Type B pancreatic cell (in vitro differentiated cells): ENCODE measurements at regions not wholly inside any gene's neighbourhood (a gene's known extent, or its start where the extent isn't known, plus 50 kb on each side); places are given as distances from the start of the nearest gene placed in this dataset.

ENCODE experiments used
- DNase-seq: peaks from one replicate; pipeline ENCODE4 v3.0.0; 2021; ENCODE audit warnings: mixed read lengths; ENCODE audit not compliant: unreplicated experiment; ENCODE audit errors: extremely low spot score
- H3K27ac Mint-ChIP-seq: 2 replicates; pipeline ENCODE4 v1.8.0; 2021; ENCODE audit warnings: mild to moderate bottlenecking, mixed read lengths
- H3K27me3 Mint-ChIP-seq: 2 replicates; pipeline ENCODE4 v1.8.0; 2021; ENCODE audit warnings: mixed read lengths
- H3K36me3 Mint-ChIP-seq: 2 replicates; pipeline ENCODE4 v1.8.0; 2021; ENCODE audit warnings: mixed read lengths
- H3K4me1 Mint-ChIP-seq: one replicate; pipeline ENCODE4 v1.8.0; 2021; ENCODE audit warnings: mixed read lengths; ENCODE audit not compliant: unreplicated experiment
- H3K4me3 Mint-ChIP-seq: 2 replicates; pipeline ENCODE4 v1.8.0; 2021; ENCODE audit warnings: mild to moderate bottlenecking, mixed read lengths
- H3K9me3 Mint-ChIP-seq: 2 replicates; pipeline ENCODE4 v1.8.0; 2021; ENCODE audit warnings: mixed read lengths
- TF ChIP-seq, protein P1 (sequence below): fragments of 200-600 bp; sonication (generic); conservative IDR thresholded peaks from 2 replicates; pipeline ENCODE4 v1.5.0; 2021; ENCODE audit warnings: antibody characterized with exemption, mild to moderate bottlenecking

DNA sequence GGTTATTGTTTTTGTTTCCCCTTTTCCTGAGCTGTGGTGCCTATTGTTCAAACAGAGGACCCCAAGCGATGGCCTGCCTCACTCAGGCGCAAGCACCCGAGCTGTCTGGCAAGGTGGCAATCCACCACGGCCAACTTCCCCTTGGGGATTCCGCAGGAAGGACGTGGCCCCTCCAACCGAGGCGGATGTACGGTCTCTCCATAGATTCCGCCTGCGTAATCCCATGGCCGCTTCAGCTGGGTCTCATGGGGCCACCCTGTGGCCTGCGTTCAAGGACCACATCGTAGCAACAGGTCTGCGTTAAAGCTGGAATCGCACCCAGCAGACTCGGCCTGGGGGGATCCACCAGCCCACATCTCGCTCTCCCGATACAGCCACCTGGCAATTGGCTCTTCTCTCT lies 79.9 kb downstream of the CEBPB start:
- Mint-ChIP-seq H3K4me1 (peaks cover 5% of the 10 kb centered on the region), H3K4me3 (no peak overlapping the region), H3K36me3 (no peaks in the 10 kb centered on the region), H3K27ac (no peak overlapping the region), H3K27me3 (no peaks in the 10 kb centered on the region), H3K9me3 (no peaks in the 10 kb centered on the region)
- TF ChIP-seq, protein P1, sequence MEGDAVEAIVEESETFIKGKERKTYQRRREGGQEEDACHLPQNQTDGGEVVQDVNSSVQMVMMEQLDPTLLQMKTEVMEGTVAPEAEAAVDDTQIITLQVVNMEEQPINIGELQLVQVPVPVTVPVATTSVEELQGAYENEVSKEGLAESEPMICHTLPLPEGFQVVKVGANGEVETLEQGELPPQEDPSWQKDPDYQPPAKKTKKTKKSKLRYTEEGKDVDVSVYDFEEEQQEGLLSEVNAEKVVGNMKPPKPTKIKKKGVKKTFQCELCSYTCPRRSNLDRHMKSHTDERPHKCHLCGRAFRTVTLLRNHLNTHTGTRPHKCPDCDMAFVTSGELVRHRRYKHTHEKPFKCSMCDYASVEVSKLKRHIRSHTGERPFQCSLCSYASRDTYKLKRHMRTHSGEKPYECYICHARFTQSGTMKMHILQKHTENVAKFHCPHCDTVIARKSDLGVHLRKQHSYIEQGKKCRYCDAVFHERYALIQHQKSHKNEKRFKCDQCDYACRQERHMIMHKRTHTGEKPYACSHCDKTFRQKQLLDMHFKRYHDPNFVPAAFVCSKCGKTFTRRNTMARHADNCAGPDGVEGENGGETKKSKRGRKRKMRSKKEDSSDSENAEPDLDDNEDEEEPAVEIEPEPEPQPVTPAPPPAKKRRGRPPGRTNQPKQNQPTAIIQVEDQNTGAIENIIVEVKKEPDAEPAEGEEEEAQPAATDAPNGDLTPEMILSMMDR: no peak
- DNase-seq: no peak

DNA sequence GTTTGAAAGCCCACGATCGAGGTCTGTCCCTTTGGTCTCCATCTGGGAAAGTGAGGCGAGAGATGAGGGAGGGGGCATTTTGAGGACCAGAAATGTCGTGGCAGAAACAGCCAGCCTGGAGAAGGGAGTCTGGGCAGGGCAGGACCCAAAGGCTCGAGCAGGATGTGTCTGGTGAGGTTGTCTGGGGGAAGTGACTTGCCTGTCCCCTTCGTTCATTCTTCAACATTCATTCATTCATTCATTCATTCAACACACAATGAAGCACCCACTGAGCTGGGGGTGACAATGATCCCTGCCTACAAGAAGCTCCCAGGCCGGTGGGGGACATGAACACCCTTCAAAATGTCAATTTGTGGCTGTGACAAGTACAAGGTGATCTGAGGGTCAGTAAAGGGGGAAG lies 80.5 kb downstream of the CEBPB start:
- Mint-ChIP-seq H3K27ac (no peak overlapping the region), H3K36me3 (no peaks in the 10 kb centered on the region), H3K27me3 (no peaks in the 10 kb centered on the region), H3K9me3 (no peaks in the 10 kb centered on the region), H3K4me1 (peaks cover 5% of the 10 kb centered on the region), H3K4me3 (no peak overlapping the region)
- TF ChIP-seq, protein P1: no peak
- DNase-seq: no peak

DNA sequence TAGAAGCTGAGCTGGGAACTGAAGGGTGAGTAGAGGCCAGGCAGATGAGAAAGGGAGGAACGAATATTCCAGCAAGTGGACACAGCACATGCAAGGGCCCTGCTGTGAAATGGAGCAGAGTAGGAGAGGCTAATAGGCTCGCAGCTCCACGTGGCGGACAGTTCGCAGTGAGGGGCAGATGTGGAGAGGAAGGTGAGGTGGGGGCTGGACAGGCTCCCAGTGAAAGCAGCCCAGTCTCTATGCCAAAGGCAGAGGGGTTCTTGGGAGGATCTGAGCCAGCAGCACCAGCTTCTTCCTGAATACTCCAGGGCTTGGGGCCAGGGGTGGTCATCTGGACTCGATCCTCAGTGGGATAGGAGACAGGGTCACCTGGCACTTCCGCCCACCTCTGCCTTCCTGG lies 81.0 kb downstream of the CEBPB start:
- Mint-ChIP-seq H3K9me3 (no peaks in the 10 kb centered on the region), H3K27me3 (no peaks in the 10 kb centered on the region), H3K4me3 (no peak overlapping the region), H3K4me1 (peaks cover 5% of the 10 kb centered on the region), H3K36me3 (no peaks in the 10 kb centered on the region), H3K27ac (no peak overlapping the region)
- TF ChIP-seq, protein P1: no peak
- no peak for DNase-seq

DNA sequence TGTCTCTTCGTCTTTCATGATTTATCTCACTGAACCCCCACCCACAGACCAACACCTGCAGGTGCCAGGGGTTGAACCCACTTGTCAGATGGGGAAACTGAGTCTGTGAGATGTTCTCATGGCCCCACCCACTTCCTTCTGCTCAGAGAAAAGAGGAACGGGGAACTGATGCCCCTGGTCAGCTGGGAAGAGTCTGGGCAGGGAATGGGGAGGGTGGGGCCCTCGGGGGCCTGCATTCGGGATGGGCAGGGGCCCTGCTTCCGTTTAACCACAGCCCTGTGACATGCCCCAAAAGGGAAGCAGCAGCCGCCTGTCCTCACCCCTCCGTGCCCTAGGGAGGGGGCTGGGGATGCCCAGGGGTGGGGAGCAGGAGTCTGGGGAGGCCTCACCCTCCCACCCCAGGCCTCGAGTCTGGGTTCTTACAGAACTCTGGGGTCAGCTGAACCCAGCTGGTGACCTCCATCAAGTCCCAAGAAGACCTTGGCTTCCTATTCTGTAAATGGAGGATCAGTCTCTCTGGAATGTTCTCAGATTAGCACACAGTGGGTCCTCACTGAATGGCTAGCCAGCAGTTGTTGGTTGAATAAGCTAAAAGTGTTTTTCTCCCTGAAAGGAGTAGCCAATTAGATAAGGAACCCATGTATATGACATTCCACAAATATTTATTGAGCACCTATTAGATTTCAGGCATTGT lies 81.5 kb downstream of the CEBPB start:
- H3K27me3 Mint-ChIP-seq: peaks cover 4% of the 10 kb centered on the region
- TF ChIP-seq, protein P1: no peak
- H3K27ac Mint-ChIP-seq: no peak overlapping the region
- DNase-seq: no peak
- peaks cover 10% of the 10 kb centered on the region for H3K4me1 Mint-ChIP-seq
- H3K4me3 Mint-ChIP-seq: no peak overlapping the region
- H3K9me3 Mint-ChIP-seq: no peaks in the 10 kb centered on the region
- H3K36me3 Mint-ChIP-seq: no peaks in the 10 kb centered on the region

DNA sequence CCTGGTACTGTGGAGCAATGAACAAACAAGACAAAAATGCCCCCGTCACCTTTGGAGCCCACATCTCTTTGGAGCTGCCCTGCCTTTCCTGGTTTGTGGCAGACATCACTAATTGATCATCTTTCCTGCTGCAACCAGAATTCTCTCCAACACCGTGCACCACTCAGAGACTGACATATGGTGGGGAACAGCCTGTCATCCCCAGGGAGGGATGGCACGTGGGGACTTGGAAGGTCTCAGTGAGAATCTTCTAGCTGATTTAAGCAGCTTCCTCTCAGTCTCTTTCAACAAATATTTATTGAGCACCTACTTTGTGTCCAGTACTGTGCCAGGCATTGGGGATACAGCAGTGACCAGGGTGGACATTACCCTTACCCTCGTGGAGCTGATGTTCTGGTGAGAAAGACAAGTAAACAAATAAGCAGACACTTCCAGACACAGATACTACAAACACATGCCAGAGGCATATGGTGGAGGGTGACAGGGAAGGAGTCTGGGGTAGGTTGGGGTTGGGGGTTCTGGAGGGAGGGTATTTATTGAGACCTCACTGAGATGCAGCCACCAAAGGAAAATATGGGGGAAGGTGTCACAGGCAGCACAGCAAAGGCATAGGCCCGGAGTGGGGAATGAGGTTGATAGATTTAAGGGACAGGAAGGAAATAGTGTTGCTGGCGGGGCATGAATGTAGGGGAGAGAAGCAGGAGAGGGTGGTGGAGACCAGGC lies 82.3 kb downstream of the CEBPB start:
- Mint-ChIP-seq H3K4me3 (no peak overlapping the region), H3K27me3 (peaks cover 4% of the 10 kb centered on the region), H3K36me3 (no peaks in the 10 kb centered on the region), H3K27ac (no peak overlapping the region), H3K9me3 (no peaks in the 10 kb centered on the region), H3K4me1 (peaks cover 14% of the 10 kb centered on the region)
- DNase-seq: no peak
- TF ChIP-seq, protein P1: no peak
